Stimulated activated CD8-positive, alpha-beta memory T cell treated with anti-CD3 and anti-CD28 coated beads, Interleukin-7, amount 100 ng/mL, for 4 hours (primary cell): ENCODE measurements at regions not wholly inside any gene's neighbourhood (a gene's known extent, or its start where the extent isn't known, plus 50 kb on each side); places are given as distances from the start of the nearest gene placed in this dataset.

ENCODE experiments used
- DNase-seq, 2 donors: peaks; one replicate each; pipeline ENCODE4 v3.0.0-alpha.2; 2020; ENCODE audit warnings: low read depth in 2 of 2

DNA sequence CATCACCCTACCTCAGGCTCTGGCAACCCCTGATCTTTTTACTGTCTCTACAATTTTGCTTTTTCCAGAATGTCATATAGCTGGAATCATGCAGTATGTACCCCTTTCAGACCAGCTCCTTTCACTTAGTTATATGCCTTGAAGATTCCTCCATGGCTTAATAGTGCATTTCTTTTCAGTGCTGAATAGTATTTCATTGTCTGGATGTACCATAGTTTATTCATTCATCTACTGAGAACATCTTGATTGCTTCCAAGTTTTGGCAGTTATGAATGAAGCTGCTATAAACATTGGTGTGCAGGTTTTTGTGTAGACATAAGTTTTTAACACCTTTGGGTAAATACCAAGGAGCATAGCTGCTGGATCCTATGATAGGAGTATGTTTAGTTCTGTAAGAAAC, 50.8 kb upstream of the ANP32A start:
- no peak for DNase-seq

DNA sequence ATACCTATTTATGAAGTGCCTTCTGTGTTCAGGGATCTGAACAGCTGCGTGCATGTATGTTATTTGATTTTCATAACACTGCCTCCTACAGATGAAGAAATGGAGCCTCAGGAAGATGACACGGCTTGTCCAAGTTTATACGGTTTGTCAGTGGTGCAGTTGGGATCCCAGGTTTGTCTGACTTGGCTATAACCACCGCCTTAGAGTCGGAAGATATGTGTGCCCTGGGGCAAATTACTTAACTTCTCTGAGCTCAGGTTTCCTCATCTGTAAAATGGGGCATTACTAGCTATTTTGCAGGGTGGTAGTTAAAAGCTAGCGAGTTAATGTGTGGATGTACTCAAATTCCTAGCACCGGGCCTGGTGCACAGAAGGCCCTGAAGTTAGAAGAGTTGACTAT, 54.1 kb upstream of the ANP32A start:
- DNase-seq, result no peak

GRCh38 chr15:68875377-68876116, 54.8 kb upstream of the SPESP1 start:
- peak; percentile 77 to 83 for DNase-seq

DNA sequence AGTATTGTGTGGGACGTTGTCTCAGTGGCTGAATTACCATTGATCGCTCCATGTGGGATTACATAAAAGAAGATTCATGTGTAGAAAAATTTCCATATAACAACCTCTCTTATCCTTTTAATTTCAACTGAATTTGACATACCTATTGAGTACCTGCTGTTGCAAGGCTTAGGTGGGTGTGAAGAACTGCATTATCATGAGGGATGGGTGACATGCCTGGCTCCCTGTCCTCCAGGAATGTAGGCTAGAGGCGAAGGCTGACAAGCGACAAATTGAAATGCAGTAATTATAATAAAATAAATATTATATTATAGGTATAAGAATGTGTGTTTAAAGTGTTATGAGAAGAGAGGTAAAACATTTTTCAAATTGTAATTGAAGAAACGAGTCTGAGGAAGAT, 52.7 kb upstream of the SPESP1 start:
- no peak for DNase-seq

DNA sequence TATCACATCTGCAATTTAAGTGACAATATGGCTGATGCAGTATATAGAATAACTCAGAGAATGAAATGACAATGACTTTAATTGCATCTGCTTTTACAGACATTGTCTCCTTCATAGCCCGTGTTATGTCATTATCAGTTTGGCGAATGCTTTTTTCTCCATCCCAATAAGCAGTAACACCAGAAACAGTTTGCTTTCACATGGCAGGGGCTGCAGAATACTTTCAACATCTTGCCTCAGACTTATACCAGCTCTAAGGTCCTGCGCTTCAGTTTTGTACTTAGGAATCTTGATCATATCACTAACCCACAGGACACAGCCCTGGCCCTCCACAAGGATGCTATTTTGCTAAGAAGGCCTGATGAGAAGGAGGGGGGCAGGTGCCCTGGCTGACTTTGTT, 49.9 kb upstream of the SPESP1 start:
- no peak for DNase-seq
